H1 (cell line): ENCODE measurements at regions not wholly inside any gene's neighbourhood (a gene's known extent, or its start where the extent isn't known, plus 50 kb on each side); places are given as distances from the start of the nearest gene placed in this dataset.

Source experiments
- CTCF ChIA-PET: fragments of 300-600 bp; sonication (Branson Sonifier 250); formaldehyde crosslinking; loops from one replicate; lab custom pipeline; 2021; ENCODE audit not compliant: partially characterized antibody; lab: Charles Lee
- POLR2A ChIA-PET: fragments of 300-600 bp; sonication (Branson Sonifier 250); formaldehyde crosslinking; loops from one replicate; lab custom pipeline; 2021; ENCODE audit warnings: inconsistent platforms; ENCODE audit not compliant: partially characterized antibody; lab: Charles Lee
- DNase-seq, 2 experiments: peaks; one replicate each; pipeline versions ENCODE4 v3.0.0 to v3.0.0-alpha.2; 2010 to 2022; ENCODE audit warnings: low spot score in 2 of 2, low read depth in 1 of 2, mixed read lengths in 1 of 2
- FAIRE-seq: peaks from 2 replicates; lab custom pipeline; 2011; peaks lifted over from hg19 to GRCh38; lab: Jason Lieb, UNC
- H2AFZ ChIP-seq: 2 replicates; pipeline ENCODE4 v1.8.1; 2012; ENCODE audit warnings: low read length, inconsistent platforms
- H2AK5ac ChIP-seq: 2 replicates; pipeline ENCODE4 v1.6.1; 2013; ENCODE audit warnings: low read depth, low read length
- H2BK120ac ChIP-seq: replicated peaks from 2 replicates; pipeline ENCODE3; 2013; ENCODE audit warnings: low read depth, low read length, inconsistent platforms
- H2BK12ac ChIP-seq: 2 replicates; pipeline ENCODE4 v1.6.1; 2013; ENCODE audit warnings: low read depth, low read length
- H2BK15ac ChIP-seq: 2 replicates; pipeline ENCODE4 v1.6.1; 2013; ENCODE audit warnings: low read length
- H2BK20ac ChIP-seq: 2 replicates; pipeline ENCODE4 v1.6.1; 2013; ENCODE audit warnings: low read length
- H2BK5ac ChIP-seq: 2 replicates; pipeline ENCODE4 v1.6.1; 2013; ENCODE audit warnings: low read depth, low read length
- H3K14ac ChIP-seq: 2 replicates; pipeline ENCODE4 v1.6.1; 2013; ENCODE audit warnings: inconsistent platforms; ENCODE audit not compliant: insufficient read length
- H3K18ac ChIP-seq: 2 replicates; pipeline ENCODE4 v1.6.1; 2013; ENCODE audit warnings: low read length; ENCODE audit errors: extremely low read depth
- H3K23ac ChIP-seq: 2 replicates; pipeline ENCODE4 v1.6.1; 2013; ENCODE audit warnings: inconsistent platforms; ENCODE audit not compliant: insufficient read length
- H3K23me2 ChIP-seq: 2 replicates; pipeline ENCODE4 v1.6.1; 2013; ENCODE audit warnings: low read depth, low read length
- H3K27ac ChIP-seq: 2 replicates; pipeline ENCODE4 v1.6.1; 2011; ENCODE audit warnings: low read depth, low read length, inconsistent platforms
- H3K27me3 ChIP-seq, 4 experiments: replicated peaks in 1 of 4; 1 replicate in 1 of 4; 2 replicates in 3 of 4; pipeline versions ENCODE4 v1.6.1 to v1.8.1; 2011 to 2013; ENCODE audit warnings: low read length in 3 of 4, mild to moderate bottlenecking in 3 of 4, inconsistent platforms in 2 of 4, mixed read lengths in 2 of 4, moderate library complexity in 1 of 4; ENCODE audit not compliant: control insufficient read depth in 3 of 4, insufficient read depth in 3 of 4; ENCODE audit errors: extremely low read depth in 1 of 4
- H3K36me3 ChIP-seq, 4 experiments: 2 replicates each; pipeline versions ENCODE4 v1.6.1 to v1.8.1; 2011 to 2013; ENCODE audit warnings: mild to moderate bottlenecking in 4 of 4, low read length in 3 of 4, moderate library complexity in 2 of 4, control low read depth in 1 of 4, inconsistent platforms in 1 of 4; ENCODE audit not compliant: insufficient read depth in 4 of 4, control insufficient read depth in 2 of 4
- H3K4ac ChIP-seq: replicated peaks from 2 replicates; pipeline ENCODE3; 2013; ENCODE audit warnings: low read length, low read depth, mixed read lengths, inconsistent platforms; ENCODE audit not compliant: insufficient read length
- H3K4me1 ChIP-seq, 4 experiments: replicated peaks in 1 of 4; 1 replicate in 1 of 4; 2 replicates in 3 of 4; pipeline versions ENCODE4 v1.6.1 to v1.8.1; 2011 to 2013; ENCODE audit warnings: low read length in 3 of 4, inconsistent platforms in 2 of 4, mixed read lengths in 1 of 4; ENCODE audit not compliant: insufficient read depth in 4 of 4, control insufficient read depth in 3 of 4
- H3K4me2 ChIP-seq, 2 experiments: 2 replicates each; pipeline versions ENCODE4 v1.6.1 to v1.8.1; 2011 to 2013; ENCODE audit warnings: low read depth in 2 of 2, low read length in 2 of 2, control low read depth in 1 of 2, inconsistent platforms in 1 of 2, mild to moderate bottlenecking in 1 of 2; ENCODE audit not compliant: insufficient read depth in 1 of 2
- H3K4me3 ChIP-seq, 4 experiments: fragments of 200-600, 300-600 bp in 1 of 4; sonication (generic), shearing (Covaris generic), sonication (Bioruptor Twin) in 1 of 4; 2 replicates each; pipeline versions ENCODE4 v1.5.1 to v1.8.1; 2011 to 2016; ENCODE audit warnings: low read length in 4 of 4, low read depth in 3 of 4, control low read depth in 2 of 4, inconsistent platforms in 2 of 4, mild to moderate bottlenecking in 2 of 4, mixed read lengths in 1 of 4, moderate library complexity in 1 of 4; ENCODE audit not compliant: insufficient read depth in 2 of 4; ENCODE audit errors: extremely low read depth in 1 of 4
- H3K56ac ChIP-seq: replicated peaks from 2 replicates; pipeline ENCODE3; 2013; ENCODE audit warnings: low read depth, mild to moderate bottlenecking, mixed read lengths, low read length, inconsistent platforms; ENCODE audit not compliant: insufficient read length
- H3K79me1 ChIP-seq: 2 replicates; pipeline ENCODE4 v1.6.1; 2013; ENCODE audit warnings: low read depth, low read length, control low read depth
- H3K79me2 ChIP-seq, 2 experiments: 2 replicates each; pipeline versions ENCODE4 v1.6.1 to v1.8.1; 2012 to 2013; ENCODE audit warnings: low read length in 2 of 2, mild to moderate bottlenecking in 2 of 2, inconsistent platforms in 1 of 2; ENCODE audit not compliant: insufficient read depth in 2 of 2, control insufficient read depth in 1 of 2
- H3K9ac ChIP-seq, 4 experiments: replicated peaks in 1 of 4; 1 replicate in 1 of 4; 2 replicates in 3 of 4; pipeline versions ENCODE4 v1.6.1 to v1.8.1; 2011 to 2013; ENCODE audit warnings: low read depth in 3 of 4, low read length in 3 of 4, control low read depth in 2 of 4, mild to moderate bottlenecking in 2 of 4, moderate library complexity in 2 of 4, inconsistent platforms in 1 of 4; ENCODE audit errors: extremely low read depth in 1 of 4
- H3K9me3 ChIP-seq, 2 experiments: 2 replicates each; pipeline versions ENCODE4 v1.6.1 to v1.8.1; 2012 to 2013; ENCODE audit warnings: mild to moderate bottlenecking in 2 of 2, moderate library complexity in 2 of 2, control low read depth in 1 of 2, inconsistent platforms in 1 of 2, low read depth in 1 of 2, low read length in 1 of 2, mixed read lengths in 1 of 2; ENCODE audit not compliant: insufficient read depth in 2 of 2
- H4K20me1 ChIP-seq, 2 experiments: replicated peaks in 1 of 2; 2 replicates each; pipeline versions ENCODE3 to v1.8.1; 2011 to 2013; ENCODE audit warnings: inconsistent platforms in 2 of 2, low read length in 2 of 2, mild to moderate bottlenecking in 1 of 2; ENCODE audit not compliant: insufficient read depth in 2 of 2, control insufficient read depth in 1 of 2
- H4K5ac ChIP-seq: 2 replicates; pipeline ENCODE4 v1.6.1; 2013; ENCODE audit warnings: low read length, low read depth, mixed read lengths, inconsistent platforms; ENCODE audit not compliant: insufficient read length
- H4K8ac ChIP-seq: 2 replicates; pipeline ENCODE4 v1.8.0; 2013; ENCODE audit warnings: mild to moderate bottlenecking, moderate library complexity, low read length, inconsistent platforms; ENCODE audit not compliant: insufficient read depth; ENCODE audit errors: extremely low read depth
- H4K91ac ChIP-seq: replicated peaks from 2 replicates; pipeline ENCODE3; 2013; ENCODE audit warnings: low read length, mixed read lengths, inconsistent platforms; ENCODE audit not compliant: insufficient read length
- CHD2 ChIP-seq: IDR thresholded peaks from 2 replicates; pipeline ENCODE4 v1.6.1; 2012; ENCODE audit warnings: low read length, improper control_type of control experiment
- EZH2 ChIP-seq: fragments of 200-600 bp; sonication (generic); IDR thresholded peaks from 2 replicates; pipeline ENCODE4 v1.7.1; 2012; ENCODE audit warnings: low read depth, mild to moderate bottlenecking, moderate library complexity, low read length, inconsistent platforms; ENCODE audit not compliant: severe bottlenecking
- HDAC6 ChIP-seq: IDR thresholded peaks from one replicate; pipeline ENCODE4 v1.7.1; 2012; ENCODE audit warnings: low read depth, mild to moderate bottlenecking, inconsistent platforms, low read length, moderate library complexity
- JUND ChIP-seq: IDR thresholded peaks from 2 replicates; pipeline ENCODE4 v1.6.1; 2011; ENCODE audit warnings: mild to moderate bottlenecking, improper control_type of control experiment, low read length
- KDM4A ChIP-seq: IDR thresholded peaks from one replicate; pipeline ENCODE4 v1.7.1; 2012; ENCODE audit warnings: low read depth, mild to moderate bottlenecking, moderate library complexity, low read length, inconsistent platforms; ENCODE audit not compliant: severe bottlenecking
- KDM5A ChIP-seq: fragments of 200-600 bp; IDR thresholded peaks from 2 replicates; pipeline ENCODE4 v1.7.1; 2012; ENCODE audit warnings: mild to moderate bottlenecking, low read length, inconsistent platforms, mixed read lengths
- NRF1 ChIP-seq: IDR thresholded peaks from 2 replicates; pipeline ENCODE4 v1.6.1; 2011; ENCODE audit warnings: mild to moderate bottlenecking, low read depth, low read length, improper control_type of control experiment
- RAD21 ChIP-seq, 2 experiments: IDR thresholded peaks in 1 of 2; conservative IDR thresholded peaks in 1 of 2; 2 replicates each; pipeline ENCODE4 v1.6.1; 2011; ENCODE audit warnings: low read depth in 2 of 2, low read length in 2 of 2, improper control_type of control experiment in 1 of 2, inconsistent platforms in 1 of 2, mild to moderate bottlenecking in 1 of 2, moderate library complexity in 1 of 2
- RBBP5 ChIP-seq: IDR thresholded peaks from 2 replicates; pipeline ENCODE4 v1.7.1; 2012; ENCODE audit warnings: low read depth, mild to moderate bottlenecking, inconsistent platforms, low read length, moderate library complexity, borderline replicate concordance
- RNF2 ChIP-seq: fragments of 200-900, 300-1000 bp; sonication (generic); IDR thresholded peaks from 2 replicates; pipeline ENCODE4 v1.7.1; 2016; ENCODE audit warnings: borderline replicate concordance, low read depth, mild to moderate bottlenecking, antibody characterized with exemption, low read length; ENCODE audit not compliant: poor library complexity, severe bottlenecking; ENCODE audit errors: missing control alignments
- WGBS, 2 experiments: shearing (Covaris generic) in 1 of 2; methylation state at CpG; one replicate each; pipeline versions ENCODE4 v1.1.6 to v1.1.7; 2013 to 2015; ENCODE audit warnings: low lambda C conversion rate in 2 of 2, mixed read lengths in 2 of 2, inconsistent platforms in 1 of 2, low coverage in 1 of 2, missing lambda C conversion rate in 1 of 2; ENCODE audit not compliant: insufficient replicate concordance in 2 of 2, insufficient coverage in 1 of 2, insufficient read length in 1 of 2; ENCODE audit errors: extremely low coverage in 1 of 2, missing lambda C conversion rate in 1 of 2; 5-methylcytosine and 5-hydroxymethylcytosine counted together
- TF ChIP-seq, protein P1 (sequence below): IDR thresholded peaks from 2 replicates; pipeline ENCODE4 v1.6.1; 2012; ENCODE audit warnings: low read length, inconsistent platforms
- TF ChIP-seq, protein P2 (sequence below): IDR thresholded peaks from 2 replicates; pipeline ENCODE4 v1.6.1; 2012; ENCODE audit warnings: inconsistent platforms

DNA sequence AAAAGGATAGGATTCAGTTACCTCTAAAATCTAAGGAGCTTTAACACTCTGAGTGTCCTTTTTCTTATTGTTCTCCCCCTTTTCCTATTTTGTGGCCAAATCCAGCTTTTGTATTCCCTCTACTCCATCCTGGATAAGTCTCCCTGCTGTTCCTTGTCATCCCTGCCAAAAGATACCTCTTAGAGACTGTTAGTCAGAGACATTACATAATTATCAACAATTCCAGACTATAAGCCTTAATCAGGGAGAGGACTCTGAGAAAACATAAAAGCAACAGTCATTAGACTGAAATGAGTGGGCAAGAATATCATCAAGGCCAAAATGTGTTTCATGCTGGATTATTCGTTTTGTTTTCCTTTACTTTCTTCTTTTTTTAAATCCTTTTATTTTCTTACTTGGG, 206.9 kb downstream of the FAM47B start:
- Histone ChIP-seq H3K56ac (no peak overlapping the region), H2BK12ac (no peak overlapping the region), H3K23ac (no peak overlapping the region), H4K20me1 (no peaks in the 10 kb centered on the region), H3K18ac (no peak overlapping the region), H3K4ac (no peak overlapping the region), H4K8ac (no peak overlapping the region), H3K14ac (no peak overlapping the region), H2BK5ac (no peak overlapping the region), H3K4me2 (no peak overlapping the region), H3K23me2 (no peaks in the 10 kb centered on the region), H3K9ac (no peak overlapping the region), H2AK5ac (no peak overlapping the region), H2BK120ac (no peak overlapping the region), H2BK15ac (no peak overlapping the region), H3K27me3 (no peaks in the 10 kb centered on the region), H3K27ac (no peak overlapping the region), H3K4me3 (no peak overlapping the region), H3K9me3 (no peaks in the 10 kb centered on the region), H3K79me1 (no peaks in the 10 kb centered on the region), H3K79me2 (no peaks in the 10 kb centered on the region), H2AFZ (no peak overlapping the region), H3K36me3 (no peaks in the 10 kb centered on the region), H4K5ac (no peak overlapping the region), H2BK20ac (no peak overlapping the region), H4K91ac (no peak overlapping the region), H3K4me1 (no peaks in the 10 kb centered on the region)
- no peak for FAIRE-seq
- ChIA-PET CTCF (no interaction called here), POLR2A (no interaction called here)
- 90% methylated on average over 1 of the region's 1 CpG; no CpG with 5 or more reads in 1 of the 2 experiments for WGBS, 2 experiments
- DNase-seq: no peak
- TF ChIP-seq EZH2 (no peak), RNF2 (no peak), HDAC6 (no peak), KDM5A (no peak), RAD21 (IDR thresholded peaks at IDR 0.05 in 1 of 2, conservative IDR thresholded peaks at IDR 0.05 in 1 of 2; ENCODE audit: low read depth in 2 of 2, low read length in 2 of 2) (no peak), NRF1 (no peak), RBBP5 (no peak), JUND (no peak), KDM4A (no peak), CHD2 (no peak)
- TF ChIP-seq, protein P1, sequence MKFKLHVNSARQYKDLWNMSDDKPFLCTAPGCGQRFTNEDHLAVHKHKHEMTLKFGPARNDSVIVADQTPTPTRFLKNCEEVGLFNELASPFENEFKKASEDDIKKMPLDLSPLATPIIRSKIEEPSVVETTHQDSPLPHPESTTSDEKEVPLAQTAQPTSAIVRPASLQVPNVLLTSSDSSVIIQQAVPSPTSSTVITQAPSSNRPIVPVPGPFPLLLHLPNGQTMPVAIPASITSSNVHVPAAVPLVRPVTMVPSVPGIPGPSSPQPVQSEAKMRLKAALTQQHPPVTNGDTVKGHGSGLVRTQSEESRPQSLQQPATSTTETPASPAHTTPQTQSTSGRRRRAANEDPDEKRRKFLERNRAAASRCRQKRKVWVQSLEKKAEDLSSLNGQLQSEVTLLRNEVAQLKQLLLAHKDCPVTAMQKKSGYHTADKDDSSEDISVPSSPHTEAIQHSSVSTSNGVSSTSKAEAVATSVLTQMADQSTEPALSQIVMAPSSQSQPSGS: no peak
- TF ChIP-seq, protein P2, sequence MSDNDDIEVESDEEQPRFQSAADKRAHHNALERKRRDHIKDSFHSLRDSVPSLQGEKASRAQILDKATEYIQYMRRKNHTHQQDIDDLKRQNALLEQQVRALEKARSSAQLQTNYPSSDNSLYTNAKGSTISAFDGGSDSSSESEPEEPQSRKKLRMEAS: no peak
